PC-9 (cell line): ENCODE measurements at regions not wholly inside any gene's neighbourhood (a gene's known extent, or its start where the extent isn't known, plus 50 kb on each side); places are given as distances from the start of the nearest gene placed in this dataset.

ENCODE experiments used
- BruUV-seq: library from RNA; stranded (reverse); fragments of 400-500 nt; replicated peaks from 2 replicates; lab custom pipeline; 2021; lab: Mats Ljungman, UMichigan
- CTCF ChIA-PET: fragments of 300-600 bp; sonication (Branson Sonifier 250); formaldehyde crosslinking; loops from one replicate; lab custom pipeline; 2022; ENCODE audit warnings: antibody characterized with exemption; lab: Charles Lee
- POLR2A ChIA-PET: fragments of 300-600 bp; sonication (Branson Sonifier 250); formaldehyde crosslinking; loops from one replicate; lab custom pipeline; 2022; ENCODE audit warnings: antibody characterized with exemption; ENCODE audit not compliant: unreplicated experiment; lab: Charles Lee
- DNase-seq, 2 experiments: peaks; one replicate each; pipeline versions ENCODE4 v3.0.0 to v3.0.0-alpha.2; 2015 to 2022; ENCODE audit warnings: mixed read lengths in 1 of 2
- H2AFZ ChIP-seq: fragments of 200-600 bp; sonication (generic); 2 replicates; pipeline ENCODE4 v1.8.1; 2017; ENCODE audit warnings: antibody characterized with exemption
- H3F3A ChIP-seq: fragments of 200-600 bp; sonication (generic); 2 replicates; pipeline ENCODE4 v1.8.1; 2017; ENCODE audit warnings: antibody characterized with exemption, mild to moderate bottlenecking, low read depth; ENCODE audit not compliant: insufficient read depth
- H3K27ac ChIP-seq: fragments of 200-600 bp; sonication (generic); 2 replicates; pipeline ENCODE4 v1.6.1; 2016; ENCODE audit warnings: mixed run types
- H3K27me3 ChIP-seq: fragments of 200-600 bp; sonication (generic); 2 replicates; pipeline ENCODE4 v1.6.1; 2016; ENCODE audit warnings: low read depth, mixed run types; ENCODE audit not compliant: insufficient read depth
- H3K36me3 ChIP-seq: fragments of 200-600 bp; sonication (generic); 2 replicates; pipeline ENCODE4 v1.6.1; 2016; ENCODE audit warnings: low read depth, mixed run types
- H3K4me1 ChIP-seq: fragments of 200-600 bp; sonication (generic); replicated peaks from 2 replicates; pipeline ENCODE4 v1.6.1; 2016; ENCODE audit warnings: mixed run types; ENCODE audit not compliant: insufficient read depth
- H3K4me2 ChIP-seq: fragments of 200-600 bp; sonication (generic); 2 replicates; pipeline ENCODE4 v1.6.1; 2017; ENCODE audit warnings: mixed run types
- H3K4me3 ChIP-seq: fragments of 200-600 bp; sonication (generic); 2 replicates; pipeline ENCODE4 v1.6.1; 2016; ENCODE audit warnings: mixed run types
- H3K79me2 ChIP-seq: fragments of 200-600 bp; sonication (generic); 2 replicates; pipeline ENCODE4 v1.6.1; 2017; ENCODE audit warnings: low read depth, mixed run types
- H3K9me2 ChIP-seq: fragments of 200-600 bp; sonication (generic); 2 replicates; pipeline ENCODE4 v1.8.1; 2017; ENCODE audit warnings: mild to moderate bottlenecking; ENCODE audit not compliant: insufficient read depth
- H3K9me3 ChIP-seq: fragments of 200-600 bp; sonication (generic); 2 replicates; pipeline ENCODE4 v1.8.1; 2016; ENCODE audit warnings: low read depth; ENCODE audit not compliant: insufficient read depth
- H4K20me1 ChIP-seq: fragments of 200-600 bp; sonication (generic); 2 replicates; pipeline ENCODE4 v1.8.1; 2017; ENCODE audit not compliant: insufficient read depth
- EZH2 ChIP-seq: fragments of 200-600 bp; sonication (generic); IDR thresholded peaks from 2 replicates; pipeline ENCODE4 v1.8.0; 2017; ENCODE audit warnings: antibody characterized with exemption, low read depth
- intact Hi-C: fragments of 100-400 bp; cut with micrococcal nuclease; formaldehyde crosslinking; loops from one replicate; pipeline ENCODE4 v1.10.0; 2022; ENCODE audit not compliant: unreplicated experiment
- TF ChIP-seq, protein P1 (sequence below): fragments of 200-600 bp; sonication (generic); conservative IDR thresholded peaks from 2 replicates; pipeline ENCODE4 v1.6.1; 2017; ENCODE audit warnings: mixed run types, antibody characterized with exemption, mild to moderate bottlenecking, moderate library complexity

GRCh38 chr11:15525582-15525981 lies 410.9 kb downstream of the INSC start:
- Histone ChIP-seq H3K4me1 (no peaks in the 10 kb centered on the region), H3K27ac (no peak overlapping the region), H3K9me3 (no peaks in the 10 kb centered on the region), H3K4me3 (no peak overlapping the region), H4K20me1 (no peaks in the 10 kb centered on the region), H3F3A (no peaks in the 10 kb centered on the region), H3K79me2 (no peaks in the 10 kb centered on the region), H3K27me3 (no peaks in the 10 kb centered on the region), H3K36me3 (no peaks in the 10 kb centered on the region), H2AFZ (no peak overlapping the region), H3K4me2 (no peak overlapping the region), H3K9me2 (no peaks in the 10 kb centered on the region)
- no TSS peak for BruUV-seq
- POLR2A ChIA-PET: no interaction called here
- TF ChIP-seq EZH2: no peak
- TF ChIP-seq, protein P1, sequence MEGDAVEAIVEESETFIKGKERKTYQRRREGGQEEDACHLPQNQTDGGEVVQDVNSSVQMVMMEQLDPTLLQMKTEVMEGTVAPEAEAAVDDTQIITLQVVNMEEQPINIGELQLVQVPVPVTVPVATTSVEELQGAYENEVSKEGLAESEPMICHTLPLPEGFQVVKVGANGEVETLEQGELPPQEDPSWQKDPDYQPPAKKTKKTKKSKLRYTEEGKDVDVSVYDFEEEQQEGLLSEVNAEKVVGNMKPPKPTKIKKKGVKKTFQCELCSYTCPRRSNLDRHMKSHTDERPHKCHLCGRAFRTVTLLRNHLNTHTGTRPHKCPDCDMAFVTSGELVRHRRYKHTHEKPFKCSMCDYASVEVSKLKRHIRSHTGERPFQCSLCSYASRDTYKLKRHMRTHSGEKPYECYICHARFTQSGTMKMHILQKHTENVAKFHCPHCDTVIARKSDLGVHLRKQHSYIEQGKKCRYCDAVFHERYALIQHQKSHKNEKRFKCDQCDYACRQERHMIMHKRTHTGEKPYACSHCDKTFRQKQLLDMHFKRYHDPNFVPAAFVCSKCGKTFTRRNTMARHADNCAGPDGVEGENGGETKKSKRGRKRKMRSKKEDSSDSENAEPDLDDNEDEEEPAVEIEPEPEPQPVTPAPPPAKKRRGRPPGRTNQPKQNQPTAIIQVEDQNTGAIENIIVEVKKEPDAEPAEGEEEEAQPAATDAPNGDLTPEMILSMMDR: no peak
- CTCF ChIA-PET: no interaction called here
- intact Hi-C loops: no loop called here
- DNase-seq: no peak

DNA sequence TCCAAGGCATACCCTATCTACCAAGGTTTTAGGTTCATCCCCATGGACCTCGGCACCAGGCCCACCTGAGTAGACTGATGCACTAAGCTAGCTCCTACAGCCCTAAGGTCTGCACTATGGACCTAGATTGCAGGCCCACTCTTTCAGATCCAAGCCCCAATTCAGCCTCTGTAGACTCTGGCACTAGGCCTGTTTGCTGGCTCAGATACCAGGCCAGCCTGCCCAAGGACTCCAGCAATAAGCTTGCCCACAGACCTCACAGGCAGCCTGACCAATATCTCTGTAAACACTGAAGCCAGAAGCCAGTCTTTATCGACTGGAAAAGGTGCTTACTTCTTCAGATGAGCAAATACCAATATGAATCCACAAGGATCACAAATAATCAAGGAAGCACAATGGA lies 411.3 kb downstream of the INSC start:
- TF ChIP-seq, protein P1: no peak
- no peak for TF ChIP-seq EZH2
- Histone ChIP-seq H3K9me2 (no peaks in the 10 kb centered on the region), H4K20me1 (no peaks in the 10 kb centered on the region), H3K4me3 (no peak overlapping the region), H3K4me2 (no peak overlapping the region), H3K36me3 (no peaks in the 10 kb centered on the region), H3F3A (no peaks in the 10 kb centered on the region), H3K27ac (no peak overlapping the region), H2AFZ (no peak overlapping the region), H3K27me3 (no peaks in the 10 kb centered on the region), H3K79me2 (no peaks in the 10 kb centered on the region), H3K4me1 (no peaks in the 10 kb centered on the region), H3K9me3 (no peaks in the 10 kb centered on the region)
- no TSS peak for BruUV-seq
- intact Hi-C loops: no loop called here
- no peak for DNase-seq
- ChIA-PET CTCF (no interaction called here), POLR2A (no interaction called here)

GRCh38 chr11:15526859-15527450 lies 412.2 kb downstream of the INSC start:
- Histone ChIP-seq H3K9me2 (no peaks in the 10 kb centered on the region), H3K27ac (no peak overlapping the region), H3K27me3 (no peaks in the 10 kb centered on the region), H3K4me1 (no peaks in the 10 kb centered on the region), H2AFZ (no peak overlapping the region), H3K36me3 (no peaks in the 10 kb centered on the region), H3K9me3 (no peaks in the 10 kb centered on the region), H3K4me2 (no peak overlapping the region), H3F3A (no peaks in the 10 kb centered on the region), H3K4me3 (no peak overlapping the region), H3K79me2 (no peaks in the 10 kb centered on the region), H4K20me1 (no peaks in the 10 kb centered on the region)
- no TSS peak for BruUV-seq
- no peak for DNase-seq
- ChIA-PET CTCF (no interaction called here), POLR2A (no interaction called here)
- intact Hi-C loops: no loop called here
- TF ChIP-seq, protein P1: no peak
- no peak for TF ChIP-seq EZH2
